OCI-LY7 (cell line): ENCODE measurements at regions not wholly inside any gene's neighbourhood (a gene's known extent, or its start where the extent isn't known, plus 50 kb on each side); places are given as distances from the start of the nearest gene placed in this dataset.

Experiments used
- BruUV-seq: library from RNA; stranded (reverse); fragments of 400-500 nt; replicated peaks from 2 replicates; lab custom pipeline; 2021; lab: Mats Ljungman, UMichigan
- CTCF ChIA-PET: fragments of 300-600 bp; sonication (Branson Sonifier 250); formaldehyde crosslinking; loops from one replicate; lab custom pipeline; 2022; ENCODE audit warnings: antibody characterized with exemption; ENCODE audit not compliant: unreplicated experiment; lab: Charles Lee
- POLR2A ChIA-PET: fragments of 300-600 bp; sonication (Branson Sonifier 250); formaldehyde crosslinking; loops from one replicate; lab custom pipeline; 2022; ENCODE audit warnings: antibody characterized with exemption; lab: Charles Lee
- DNase-seq: peaks from one replicate; pipeline ENCODE4 v3.0.0-alpha.2; 2015; ENCODE audit warnings: low spot score
- H2AFZ ChIP-seq: fragments of 200-600 bp; sonication (generic), shearing (Covaris generic); 2 replicates; pipeline ENCODE4 v1.6.1; 2014; ENCODE audit warnings: mild to moderate bottlenecking, antibody characterized with exemption, low read length, moderate library complexity
- H3K27ac ChIP-seq: fragments of 200-600 bp; sonication (generic); 2 replicates; pipeline ENCODE4 v1.5.1; 2014; ENCODE audit warnings: mixed run types, low read depth, mild to moderate bottlenecking, moderate library complexity, low read length, inconsistent platforms; ENCODE audit not compliant: poor library complexity, severe bottlenecking
- H3K36me3 ChIP-seq: fragments of 200-600 bp; sonication (generic); 2 replicates; pipeline ENCODE4 v1.6.1; 2014; ENCODE audit warnings: mild to moderate bottlenecking, antibody characterized with exemption, low read length, moderate library complexity, mixed read lengths; ENCODE audit not compliant: insufficient read depth
- H3K4me1 ChIP-seq: fragments of 200-600 bp; sonication (generic); 2 replicates; pipeline ENCODE4 v1.5.1; 2014; ENCODE audit warnings: mild to moderate bottlenecking, low read length; ENCODE audit not compliant: insufficient read depth, poor library complexity, severe bottlenecking
- H3K4me2 ChIP-seq: fragments of 200-600 bp; sonication (generic); 2 replicates; pipeline ENCODE4 v1.6.1; 2014; ENCODE audit warnings: mild to moderate bottlenecking, low read length
- H3K4me3 ChIP-seq: fragments of 200-600 bp; sonication (generic); 2 replicates; pipeline ENCODE4 v1.5.1; 2014; ENCODE audit warnings: mild to moderate bottlenecking, low read depth, low read length; ENCODE audit not compliant: poor library complexity, severe bottlenecking
- H3K79me2 ChIP-seq: fragments of 200-600 bp; sonication (generic); 2 replicates; pipeline ENCODE4 v1.6.1; 2016; ENCODE audit warnings: low read depth, mild to moderate bottlenecking, low read length, moderate library complexity, mixed read lengths; ENCODE audit not compliant: insufficient read depth
- H3K9me2 ChIP-seq: fragments of 200-600 bp; sonication (generic); 2 replicates; pipeline ENCODE4 v1.6.1; 2016; ENCODE audit warnings: mild to moderate bottlenecking, low read length, mixed read lengths; ENCODE audit not compliant: insufficient read depth
- H3K9me3 ChIP-seq: fragments of 200-600 bp; sonication (generic); 2 replicates; pipeline ENCODE4 v1.6.1; 2014; ENCODE audit warnings: mild to moderate bottlenecking, mixed run types, low read length, mixed read lengths
- H4K20me1 ChIP-seq: fragments of 200-600 bp; sonication (generic); 2 replicates; pipeline ENCODE4 v1.6.1; 2014; ENCODE audit warnings: mild to moderate bottlenecking, antibody characterized with exemption, low read length, moderate library complexity, mixed read lengths; ENCODE audit not compliant: insufficient read depth
- EZH2phosphoT487 ChIP-seq: fragments of 200-600 bp; sonication (generic); IDR thresholded peaks from 2 replicates; pipeline ENCODE4 v1.6.1; 2018; ENCODE audit warnings: low read depth, borderline replicate concordance, mild to moderate bottlenecking, mixed run types, antibody characterized with exemption, low read length, moderate library complexity, mixed read lengths
- intact Hi-C: fragments of 100-400 bp; cut with micrococcal nuclease; formaldehyde crosslinking; loops from one replicate; pipeline ENCODE4 v1.10.0; 2022; ENCODE audit not compliant: unreplicated experiment
- TF ChIP-seq, protein P1 (sequence below): fragments of 200-600 bp; sonication (generic); conservative IDR thresholded peaks from 2 replicates; pipeline ENCODE4 v1.5.1; 2014; ENCODE audit warnings: mild to moderate bottlenecking, antibody characterized with exemption, low read length, moderate library complexity, mixed read lengths

DNA sequence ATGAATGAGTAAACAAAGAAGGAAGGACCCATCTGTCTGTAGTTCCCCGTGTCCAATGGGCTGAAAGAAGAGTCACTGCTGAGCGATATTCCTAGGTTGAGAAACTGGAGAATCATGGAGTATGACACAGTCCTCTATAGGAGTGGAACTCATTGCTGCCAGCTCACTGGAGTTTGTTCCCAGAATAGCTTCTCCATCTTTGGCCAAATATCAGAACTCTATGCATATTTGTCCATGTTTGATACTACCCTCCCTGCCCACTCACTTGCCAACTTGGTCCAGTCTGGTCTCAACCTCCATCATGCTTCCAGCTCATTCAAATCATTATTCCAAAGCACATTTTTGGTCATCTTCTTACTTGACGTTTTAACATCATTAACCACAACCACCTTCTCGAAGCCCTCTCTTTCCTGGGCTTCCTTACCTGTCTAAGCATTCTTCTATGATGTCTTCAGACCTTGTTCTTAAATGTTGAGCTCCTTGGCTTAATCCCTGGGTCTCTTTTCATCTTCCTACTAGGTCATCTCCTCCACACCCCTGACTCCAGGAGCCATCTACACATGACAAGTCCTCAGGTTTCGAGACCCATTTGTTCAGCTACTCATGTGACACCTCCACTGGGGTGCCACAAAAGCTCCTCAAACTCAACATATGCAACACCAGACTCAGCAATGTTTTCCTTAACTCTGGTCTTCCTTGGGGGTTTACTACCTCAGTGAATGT, 221.6 kb downstream of the MYCN start:
- Histone ChIP-seq H3K4me3 (no peak overlapping the region), H3K4me2 (no peak overlapping the region), H3K9me2 (no peaks in the 10 kb centered on the region), H3K9me3 (no peaks in the 10 kb centered on the region), H3K79me2 (no peaks in the 10 kb centered on the region), H3K4me1 (no peaks in the 10 kb centered on the region), H3K27ac (no peak overlapping the region), H3K36me3 (no peaks in the 10 kb centered on the region), H2AFZ (no peak overlapping the region), H4K20me1 (no peaks in the 10 kb centered on the region)
- ChIA-PET POLR2A (no interaction called here), CTCF (no interaction called here)
- TF ChIP-seq EZH2phosphoT487: no peak
- TF ChIP-seq, protein P1, sequence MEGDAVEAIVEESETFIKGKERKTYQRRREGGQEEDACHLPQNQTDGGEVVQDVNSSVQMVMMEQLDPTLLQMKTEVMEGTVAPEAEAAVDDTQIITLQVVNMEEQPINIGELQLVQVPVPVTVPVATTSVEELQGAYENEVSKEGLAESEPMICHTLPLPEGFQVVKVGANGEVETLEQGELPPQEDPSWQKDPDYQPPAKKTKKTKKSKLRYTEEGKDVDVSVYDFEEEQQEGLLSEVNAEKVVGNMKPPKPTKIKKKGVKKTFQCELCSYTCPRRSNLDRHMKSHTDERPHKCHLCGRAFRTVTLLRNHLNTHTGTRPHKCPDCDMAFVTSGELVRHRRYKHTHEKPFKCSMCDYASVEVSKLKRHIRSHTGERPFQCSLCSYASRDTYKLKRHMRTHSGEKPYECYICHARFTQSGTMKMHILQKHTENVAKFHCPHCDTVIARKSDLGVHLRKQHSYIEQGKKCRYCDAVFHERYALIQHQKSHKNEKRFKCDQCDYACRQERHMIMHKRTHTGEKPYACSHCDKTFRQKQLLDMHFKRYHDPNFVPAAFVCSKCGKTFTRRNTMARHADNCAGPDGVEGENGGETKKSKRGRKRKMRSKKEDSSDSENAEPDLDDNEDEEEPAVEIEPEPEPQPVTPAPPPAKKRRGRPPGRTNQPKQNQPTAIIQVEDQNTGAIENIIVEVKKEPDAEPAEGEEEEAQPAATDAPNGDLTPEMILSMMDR: no peak
- BruUV-seq: no TSS peak
- no peak for DNase-seq
- intact Hi-C loops: no loop called here

- H3K79me2 ChIP-seq: no peaks in the 10 kb centered on the region
- CTCF ChIA-PET: interaction anchor here (0.5 kb wide), 1 partner anchor 102 kb away, joined by 3 read pairs; no protein-coding TSS in a partner anchor
- no TSS peak for BruUV-seq
Observed at GRCh38 chr2:16161085-16161565, 220.8 kb downstream of the MYCN start.

More at GRCh38 chr2:16161085-16161565, 220.8 kb downstream of the MYCN start:
- TF ChIP-seq, protein P1: no peak
- no peak for TF ChIP-seq EZH2phosphoT487
- Histone ChIP-seq H3K27ac (no peak overlapping the region), H2AFZ (no peak overlapping the region), H3K4me2 (no peak overlapping the region), H4K20me1 (no peaks in the 10 kb centered on the region), H3K9me3 (no peaks in the 10 kb centered on the region), H3K36me3 (no peaks in the 10 kb centered on the region), H3K4me3 (no peak overlapping the region), H3K9me2 (no peaks in the 10 kb centered on the region), H3K4me1 (no peaks in the 10 kb centered on the region)
- POLR2A ChIA-PET: no interaction called here
- DNase-seq: no peak
- intact Hi-C loops: no loop called here
